Testis (tissue), 2 donors: ENCODE measurements at regions not wholly inside any gene's neighbourhood (a gene's known extent, or its start where the extent isn't known, plus 50 kb on each side); places are given as distances from the start of the nearest gene placed in this dataset.

Experiments
- DNase-seq: peaks from one replicate; pipeline ENCODE4 v3.0.0-alpha.2; 2019
- H3K27ac ChIP-seq, 2 donors: fragments of 200-600 bp; sonication (generic); one replicate each; pipeline ENCODE4 v1.5.1; 2019
- H3K27me3 ChIP-seq: fragments of 200-600 bp; sonication (generic); one replicate; pipeline ENCODE4 v1.5.1; 2019
- H3K36me3 ChIP-seq: fragments of 200-600 bp; sonication (generic); one replicate; pipeline ENCODE4 v1.5.1; 2017; ENCODE audit warnings: low read depth; ENCODE audit errors: missing control alignments
- H3K4me1 ChIP-seq: fragments of 200-600 bp; sonication (generic); one replicate; pipeline ENCODE4 v1.5.1; 2019
- H3K4me3 ChIP-seq, 2 donors: fragments of 200-600 bp; sonication (generic); one replicate each; pipeline ENCODE4 v1.5.1; 2017 to 2019
- H3K9me3 ChIP-seq: fragments of 200-600 bp; sonication (generic); one replicate; pipeline ENCODE4 v1.5.1; 2017
- POLR2A ChIP-seq: fragments of 450-650 bp; IDR thresholded peaks from one replicate; pipeline ENCODE4 v1.6.1; 2017; ENCODE audit warnings: antibody characterized with exemption, mild to moderate bottlenecking, moderate library complexity
- WGBS, 2 donors: methylation state at CpG; one replicate each; pipeline ENCODE4 v1.1.5; 2018; 5-methylcytosine and 5-hydroxymethylcytosine counted together
- intact Hi-C: fragments of 100-400 bp; cut with DNase I; formaldehyde crosslinking; loops from one replicate; pipeline ENCODE4 v1.15.1; 2023; ENCODE audit warnings: low total_unique reads
- TF ChIP-seq, protein P1 (sequence below), 3 experiments: fragments of 450-650 bp in 2 of 3; fragments of 200-600 bp in 1 of 3; sonication (generic) in 1 of 3; IDR thresholded peaks; one replicate each; pipeline ENCODE4 v1.5.1; 2016 to 2019; ENCODE audit warnings: antibody characterized with exemption in 3 of 3, mild to moderate bottlenecking in 2 of 3, moderate library complexity in 1 of 3

DNA sequence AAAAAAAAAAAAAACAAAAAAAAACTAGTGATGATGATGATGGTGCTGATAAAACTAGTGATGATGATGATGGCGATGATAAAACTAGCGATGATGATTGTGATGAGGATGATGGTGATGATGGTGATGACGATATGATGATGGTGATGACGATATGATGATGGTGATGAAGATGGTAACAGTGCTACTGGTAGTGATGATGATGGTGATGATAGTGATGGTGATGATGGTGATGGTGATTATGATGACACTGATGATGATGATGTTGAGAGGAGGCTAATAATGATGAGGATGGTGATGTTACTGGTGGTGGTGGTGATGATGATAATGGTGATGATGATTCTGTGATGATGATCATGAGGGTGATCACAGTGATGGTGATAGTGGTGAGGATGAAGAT lies 345.5 kb upstream of the CDH4 start:
- WGBS, 2 donors, result 91 to 94% methylated on average over 4 of the region's 4 CpGs
- intact Hi-C loops, result no loop called here
- TF ChIP-seq, protein P1, sequence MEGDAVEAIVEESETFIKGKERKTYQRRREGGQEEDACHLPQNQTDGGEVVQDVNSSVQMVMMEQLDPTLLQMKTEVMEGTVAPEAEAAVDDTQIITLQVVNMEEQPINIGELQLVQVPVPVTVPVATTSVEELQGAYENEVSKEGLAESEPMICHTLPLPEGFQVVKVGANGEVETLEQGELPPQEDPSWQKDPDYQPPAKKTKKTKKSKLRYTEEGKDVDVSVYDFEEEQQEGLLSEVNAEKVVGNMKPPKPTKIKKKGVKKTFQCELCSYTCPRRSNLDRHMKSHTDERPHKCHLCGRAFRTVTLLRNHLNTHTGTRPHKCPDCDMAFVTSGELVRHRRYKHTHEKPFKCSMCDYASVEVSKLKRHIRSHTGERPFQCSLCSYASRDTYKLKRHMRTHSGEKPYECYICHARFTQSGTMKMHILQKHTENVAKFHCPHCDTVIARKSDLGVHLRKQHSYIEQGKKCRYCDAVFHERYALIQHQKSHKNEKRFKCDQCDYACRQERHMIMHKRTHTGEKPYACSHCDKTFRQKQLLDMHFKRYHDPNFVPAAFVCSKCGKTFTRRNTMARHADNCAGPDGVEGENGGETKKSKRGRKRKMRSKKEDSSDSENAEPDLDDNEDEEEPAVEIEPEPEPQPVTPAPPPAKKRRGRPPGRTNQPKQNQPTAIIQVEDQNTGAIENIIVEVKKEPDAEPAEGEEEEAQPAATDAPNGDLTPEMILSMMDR (IDR thresholded peaks at IDR 0.05), result no peak
- TF ChIP-seq POLR2A, result no peak
- DNase-seq, result no peak
- no peaks in the 10 kb centered on the region for H3K36me3 ChIP-seq
- H3K4me3 ChIP-seq, result no peak overlapping the region
- H3K27ac ChIP-seq, result no peak overlapping the region
- no peaks in the 10 kb centered on the region for H3K27me3 ChIP-seq
- H3K9me3 ChIP-seq, result no peaks in the 10 kb centered on the region
- H3K4me1 ChIP-seq, result no peaks in the 10 kb centered on the region

DNA sequence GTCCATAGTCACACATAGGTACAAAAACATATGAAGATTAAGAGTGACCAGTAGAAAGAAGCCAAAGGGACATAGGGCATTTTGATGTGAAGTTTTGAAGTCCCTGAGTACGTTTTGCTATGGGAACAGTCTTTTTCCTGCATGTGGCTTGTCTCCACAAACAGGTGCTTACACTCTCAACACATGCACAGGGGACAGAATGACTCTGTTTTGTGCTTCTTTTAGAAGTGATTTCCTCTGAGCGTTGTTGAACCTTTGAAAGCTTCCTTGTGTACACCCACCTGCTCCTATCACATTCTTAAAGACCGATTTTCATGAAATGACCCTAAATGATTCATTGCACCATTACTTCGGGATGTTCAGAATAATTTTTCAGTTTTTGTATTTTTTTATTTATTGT lies 338.8 kb upstream of the CDH4 start:
- 73 to 87% methylated on average over 4 of the region's 4 CpGs for WGBS, 2 donors
- H3K27me3 ChIP-seq, result no peaks in the 10 kb centered on the region
- no peaks in the 10 kb centered on the region for H3K9me3 ChIP-seq
- intact Hi-C loops, result no loop called here
- no peak overlapping the region for H3K4me3 ChIP-seq
- H3K36me3 ChIP-seq, result no peaks in the 10 kb centered on the region
- TF ChIP-seq, protein P1 (IDR thresholded peaks at IDR 0.05), result no peak
- no peak for TF ChIP-seq POLR2A
- no peak for DNase-seq
- no peaks in the 10 kb centered on the region for H3K4me1 ChIP-seq
- H3K27ac ChIP-seq, result no peak overlapping the region

DNA sequence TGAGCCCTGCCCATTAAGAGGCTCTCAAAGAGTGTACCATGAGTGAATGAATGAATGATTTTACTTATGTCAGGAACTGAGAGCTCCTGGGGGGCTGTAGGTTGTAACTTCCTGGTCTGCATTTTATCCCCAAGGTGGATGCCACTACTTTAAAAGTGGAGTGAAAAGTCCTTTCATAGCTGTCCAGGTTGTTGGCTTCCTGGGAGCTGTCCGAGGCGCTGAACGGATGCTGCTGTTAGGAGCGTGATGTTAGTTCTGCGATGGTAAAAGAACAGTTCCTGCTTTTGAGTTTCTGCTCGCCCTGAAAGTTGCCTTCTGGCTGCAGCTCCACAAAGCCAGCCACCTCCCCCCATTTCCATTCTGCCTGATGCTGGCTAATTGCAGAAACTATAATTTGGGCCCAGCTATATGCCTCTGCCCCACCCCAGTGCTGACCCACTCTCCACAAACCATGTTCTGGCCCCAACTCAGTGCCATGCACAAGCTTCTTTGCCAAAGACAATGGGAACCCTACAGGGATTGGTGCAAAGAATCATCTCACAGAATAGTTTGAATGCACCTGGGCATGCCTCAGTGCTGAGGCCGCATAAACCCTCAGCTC lies 330.9 kb upstream of the CDH4 start:
- Histone ChIP-seq H3K4me1 (no peaks in the 10 kb centered on the region), H3K27me3 (no peaks in the 10 kb centered on the region), H3K36me3 (no peaks in the 10 kb centered on the region), H3K27ac (no peak overlapping the region), H3K9me3 (no peaks in the 10 kb centered on the region), H3K4me3 (no peak overlapping the region)
- 42 to 47% methylated on average over 7 of the region's 7 CpGs for WGBS, 2 donors
- no peak for DNase-seq
- TF ChIP-seq, protein P1 (IDR thresholded peaks at IDR 0.05), result no peak
- no peak for TF ChIP-seq POLR2A
- intact Hi-C loops, result no loop called here

GRCh38 chr20:60926831-60927230 lies 325.2 kb upstream of the CDH4 start:
- WGBS, 2 donors, result 80 to 81% methylated on average over 4 of the region's 4 CpGs
- intact Hi-C loops, result no loop called here
- no peak for DNase-seq

DNA sequence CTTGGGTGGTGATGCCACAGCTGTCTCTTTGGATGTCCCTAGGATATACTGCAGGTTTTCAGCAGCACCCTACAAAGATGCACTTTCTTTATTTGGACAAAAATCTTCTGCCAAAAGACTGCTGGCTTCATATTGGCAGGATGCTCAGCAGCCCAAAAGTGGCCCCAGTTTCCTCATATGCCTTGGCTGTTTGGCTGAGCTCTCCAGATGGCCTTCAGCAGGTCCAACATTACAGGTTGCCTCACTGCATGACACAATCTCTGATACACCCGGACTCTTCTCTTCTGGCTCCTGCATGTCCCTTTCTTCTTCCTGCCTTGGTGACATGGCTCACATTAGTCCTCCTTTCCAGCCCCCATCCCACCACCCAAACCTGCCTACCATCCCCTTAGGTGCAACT lies 323.7 kb upstream of the CDH4 start:
- no peak for TF ChIP-seq POLR2A
- TF ChIP-seq, protein P1 (IDR thresholded peaks at IDR 0.05), result no peak
- DNase-seq, result no peak
- WGBS, 2 donors, result 74 to 83% methylated on average over 1 of the region's 1 CpG
- no peaks in the 10 kb centered on the region for H3K4me1 ChIP-seq
- intact Hi-C loops, result no loop called here
- no peaks in the 10 kb centered on the region for H3K27me3 ChIP-seq
- no peak overlapping the region for H3K27ac ChIP-seq
- no peaks in the 10 kb centered on the region for H3K9me3 ChIP-seq
- no peak overlapping the region for H3K4me3 ChIP-seq
- no peaks in the 10 kb centered on the region for H3K36me3 ChIP-seq

More at GRCh38 chr20:60926831-60927230, 325.2 kb upstream of the CDH4 start:
- H3K27ac ChIP-seq, result no peak overlapping the region
- no peaks in the 10 kb centered on the region for H3K4me1 ChIP-seq
- H3K9me3 ChIP-seq, result no peaks in the 10 kb centered on the region
- no peaks in the 10 kb centered on the region for H3K27me3 ChIP-seq
- TF ChIP-seq POLR2A, result no peak
- TF ChIP-seq, protein P1 (IDR thresholded peaks at IDR 0.05), result no peak
- no peak overlapping the region for H3K4me3 ChIP-seq
- no peaks in the 10 kb centered on the region for H3K36me3 ChIP-seq
